ENCODE measurements at regions not wholly inside any gene's neighbourhood (a gene's known extent, or its start where the extent isn't known, plus 50 kb on each side); places are given as distances from the start of the nearest gene placed in this dataset.
"Not testable (repeated sequence)": the region's sequence is repeated elsewhere in the genome, so short reads cannot be mapped to it uniquely, and the experiment has no call there.

GRCh38 chr7:96915029-96915428 is 90.3 kb upstream of the DLX6 start:
- intact Hi-C loops (cut with DNase I), result no loop called here
- DNase-seq (ENCODE audit: low spot score) (no peak), ATAC-seq (no peak)

- no peak for DNase-seq (ENCODE audit: low spot score)
- no peak for ATAC-seq
- intact Hi-C loops (cut with DNase I), result no loop called here
Measured at GRCh38 chr7:96920064-96920463, 85.3 kb upstream of the DLX6 start.

- intact Hi-C loops (cut with DNase I), result no loop called here
- ATAC-seq, result no peak
Measured at GRCh38 chr7:96920713-96921112, 84.6 kb upstream of the DLX6 start.

GRCh38 chr7:96921231-96921630 is 84.1 kb upstream of the DLX6 start:
- intact Hi-C loops (cut with DNase I), result no loop called here
- DNase-seq (ENCODE audit: low spot score), result no peak
- ATAC-seq, result no peak

More at GRCh38 chr7:96920713-96921112, 84.6 kb upstream of the DLX6 start:
- no peak for DNase-seq (ENCODE audit: low spot score)

GRCh38 chr7:96921771-96922170 is 83.6 kb upstream of the DLX6 start:
- DNase-seq (ENCODE audit: low spot score), result no peak
- no peak for ATAC-seq
- intact Hi-C loops (cut with DNase I), result no loop called here

- intact Hi-C loops (cut with DNase I); ATAC-seq; DNase-seq (ENCODE audit: low spot score): not testable (repeated sequence)
Measured at GRCh38 chr7:96923345-96923744, 82.0 kb upstream of the DLX6 start.

- ATAC-seq (no peak), DNase-seq (ENCODE audit: low spot score) (no peak)
- intact Hi-C loops (cut with DNase I), result no loop called here
Measured at GRCh38 chr7:96927131-96927530, 78.2 kb upstream of the DLX6 start.

- intact Hi-C loops (cut with DNase I), result no loop called here
- DNase-seq (ENCODE audit: low spot score) (no peak), ATAC-seq (no peak)
Measured at GRCh38 chr7:96928965-96929364, 76.4 kb upstream of the DLX6 start.

- ATAC-seq, result no peak
- intact Hi-C loops (cut with DNase I), result no loop called here
- no peak for DNase-seq (ENCODE audit: low spot score)
Measured at GRCh38 chr7:96931891-96932290, 73.5 kb upstream of the DLX6 start.

GRCh38 chr7:96933067-96933645 is 72.2 kb upstream of the DLX6 start:
- DNase-seq (ENCODE audit: low spot score), result no peak
- intact Hi-C loops (cut with DNase I), result no loop called here
- ATAC-seq, result peak; percentile 74

- DNase-seq (ENCODE audit: low spot score), result no peak
- intact Hi-C loops (cut with DNase I), result no loop called here
Measured at GRCh38 chr7:96936621-96937020, 68.7 kb upstream of the DLX6 start.

GRCh38 chr7:96942112-96942511 is 63.2 kb upstream of the DLX6 start:
- DNase-seq (ENCODE audit: low spot score) (no peak), ATAC-seq (no peak)
- intact Hi-C loops (cut with DNase I), result no loop called here

More at GRCh38 chr7:96936621-96937020, 68.7 kb upstream of the DLX6 start:
- no peak for ATAC-seq

- ATAC-seq, result peak; percentile 93
- DNase-seq (ENCODE audit: low spot score), result no peak
- intact Hi-C loops (cut with DNase I), result no loop called here
Measured at GRCh38 chr7:96949766-96950165, 55.6 kb upstream of the DLX6 start.

- DNase-seq (ENCODE audit: low spot score) (no peak), ATAC-seq (no peak)
- intact Hi-C loops (cut with DNase I), result no loop called here
Measured at GRCh38 chr7:96952974-96953391, 52.4 kb upstream of the DLX6 start.

- ATAC-seq (peak; percentile 64), DNase-seq (ENCODE audit: low spot score) (no peak)
- intact Hi-C loops (cut with DNase I), result no loop called here
Measured at GRCh38 chr7:96953676-96954513, 51.5 kb upstream of the DLX6 start.
